MM.1S (cell line): ENCODE measurements at regions not wholly inside any gene's neighbourhood (a gene's known extent, or its start where the extent isn't known, plus 50 kb on each side); places are given as distances from the start of the nearest gene placed in this dataset.

Experiments used
- DNase-seq: peaks from one replicate; pipeline ENCODE4 v3.0.0-alpha.2; 2015
- H2AFZ ChIP-seq: fragments of 300-600 bp; sonication (generic); 2 replicates; pipeline ENCODE4 v1.6.0; 2016; ENCODE audit warnings: antibody characterized with exemption, low read length
- H3F3A ChIP-seq: fragments of 300-600 bp; sonication (generic); 2 replicates; pipeline ENCODE4 v1.6.1; 2016; ENCODE audit warnings: mild to moderate bottlenecking, antibody characterized with exemption, low read length, moderate library complexity, mixed read lengths; ENCODE audit not compliant: insufficient read depth
- H3K27ac ChIP-seq: fragments of 300-600 bp; sonication (generic); 2 replicates; pipeline ENCODE4 v1.5.1; 2016; ENCODE audit warnings: mild to moderate bottlenecking, low read length
- H3K27me3 ChIP-seq: fragments of 300-600 bp; sonication (generic); replicated peaks from 2 replicates; pipeline ENCODE4 v1.6.0; 2016; ENCODE audit warnings: low read length; ENCODE audit not compliant: insufficient read depth
- H3K36me3 ChIP-seq: fragments of 300-600 bp; sonication (generic); replicated peaks from 2 replicates; pipeline ENCODE4 v1.6.1; 2016; ENCODE audit warnings: mild to moderate bottlenecking, low read length, mixed read lengths; ENCODE audit not compliant: insufficient read depth
- H3K4me1 ChIP-seq: fragments of 300-600 bp; sonication (generic); 2 replicates; pipeline ENCODE4 v1.6.1; 2016; ENCODE audit warnings: low read length, mixed read lengths
- H3K4me2 ChIP-seq: fragments of 300-600 bp; sonication (generic); 2 replicates; pipeline ENCODE4 v1.6.0; 2016; ENCODE audit warnings: low read depth, low read length
- H3K4me3 ChIP-seq: fragments of 300-600 bp; sonication (generic); 2 replicates; pipeline ENCODE4 v1.5.1; 2016; ENCODE audit warnings: low read length, mixed read lengths
- H3K79me2 ChIP-seq: fragments of 300-600 bp; sonication (generic); 2 replicates; pipeline ENCODE4 v1.6.1; 2016; ENCODE audit warnings: mixed run types, low read length, mixed read lengths
- H3K9ac ChIP-seq: fragments of 300-600 bp; sonication (generic); 2 replicates; pipeline ENCODE4 v1.6.1; 2016; ENCODE audit warnings: low read length, mixed read lengths
- H3K9me2 ChIP-seq: fragments of 300-600 bp; sonication (generic); replicated peaks from 2 replicates; pipeline ENCODE4 v1.6.1; 2016; ENCODE audit warnings: mild to moderate bottlenecking, low read length, mixed read lengths; ENCODE audit not compliant: insufficient read depth
- H3K9me3 ChIP-seq: fragments of 300-600 bp; sonication (generic); replicated peaks from 2 replicates; pipeline ENCODE4 v1.6.1; 2016; ENCODE audit warnings: mild to moderate bottlenecking, low read length, mixed read lengths; ENCODE audit not compliant: insufficient read depth
- H4K20me1 ChIP-seq: fragments of 300-600 bp; sonication (generic); 2 replicates; pipeline ENCODE4 v1.6.1; 2016; ENCODE audit warnings: mild to moderate bottlenecking, low read length, moderate library complexity, mixed read lengths; ENCODE audit not compliant: insufficient read depth
- CTCF ChIP-seq: fragments of 300-600 bp; sonication (generic); IDR thresholded peaks from 2 replicates; pipeline ENCODE4 v1.5.1; 2016; ENCODE audit warnings: antibody characterized with exemption, low read length, mixed read lengths
- EZH2 ChIP-seq: fragments of 300-600 bp; sonication (generic); optimal IDR thresholded peaks from 2 replicates; pipeline ENCODE3; 2017; ENCODE audit warnings: low read depth, mild to moderate bottlenecking, antibody characterized with exemption, low read length, mixed read lengths
- EZH2phosphoT487 ChIP-seq: fragments of 300-600 bp; sonication (generic); IDR thresholded peaks from 2 replicates; pipeline ENCODE4 v1.6.1; 2018; ENCODE audit warnings: antibody characterized with exemption, low read length

GRCh38 chr2:220575963-220576362 lies 948.5 kb downstream of the SLC4A3 start:
- Histone ChIP-seq H3K9me3 (no peaks in the 10 kb centered on the region), H3K4me3 (no peak overlapping the region), H3F3A (no peaks in the 10 kb centered on the region), H3K27ac (no peak overlapping the region), H2AFZ (no peak overlapping the region), H3K79me2 (no peaks in the 10 kb centered on the region), H3K27me3 (no peaks in the 10 kb centered on the region), H3K4me1 (no peaks in the 10 kb centered on the region), H3K9ac (no peak overlapping the region), H3K36me3 (no peaks in the 10 kb centered on the region), H3K4me2 (no peak overlapping the region), H3K9me2 (no peaks in the 10 kb centered on the region), H4K20me1 (no peaks in the 10 kb centered on the region)
- TF ChIP-seq EZH2phosphoT487 (no peak), CTCF (no peak), EZH2 (no peak)
- no peak for DNase-seq

- no peak overlapping the region for H3K4me2 ChIP-seq
- H3K27ac ChIP-seq, result no peak overlapping the region
- H3K4me3 ChIP-seq, result no peak overlapping the region
- no peaks in the 10 kb centered on the region for H4K20me1 ChIP-seq
- no peak overlapping the region for H3K9ac ChIP-seq
- TF ChIP-seq EZH2phosphoT487, result no peak
- no peak for TF ChIP-seq CTCF
- no peak for TF ChIP-seq EZH2
- H3K36me3 ChIP-seq, result no peaks in the 10 kb centered on the region
- no peaks in the 10 kb centered on the region for H3F3A ChIP-seq
- DNase-seq, result no peak
- H3K9me3 ChIP-seq, result no peaks in the 10 kb centered on the region
- no peaks in the 10 kb centered on the region for H3K27me3 ChIP-seq
- H2AFZ ChIP-seq, result no peak overlapping the region
- H3K79me2 ChIP-seq, result no peaks in the 10 kb centered on the region
- no peaks in the 10 kb centered on the region for H3K4me1 ChIP-seq
- H3K9me2 ChIP-seq, result no peaks in the 10 kb centered on the region
Measured at GRCh38 chr2:220579452-220579851, 952.0 kb downstream of the SLC4A3 start.

- no peak for DNase-seq
- no peak overlapping the region for H3K4me3 ChIP-seq
- no peaks in the 10 kb centered on the region for H3K4me1 ChIP-seq
- no peaks in the 10 kb centered on the region for H3K9me3 ChIP-seq
- no peaks in the 10 kb centered on the region for H3K27me3 ChIP-seq
- no peaks in the 10 kb centered on the region for H3K79me2 ChIP-seq
- H2AFZ ChIP-seq, result no peak overlapping the region
- no peak overlapping the region for H3K27ac ChIP-seq
- no peak overlapping the region for H3K4me2 ChIP-seq
- no peaks in the 10 kb centered on the region for H3F3A ChIP-seq
- no peaks in the 10 kb centered on the region for H4K20me1 ChIP-seq
- H3K9me2 ChIP-seq, result no peaks in the 10 kb centered on the region
- no peaks in the 10 kb centered on the region for H3K36me3 ChIP-seq
- TF ChIP-seq CTCF (no peak), EZH2phosphoT487 (no peak), EZH2 (no peak)
- no peak overlapping the region for H3K9ac ChIP-seq
Measured at GRCh38 chr2:220580113-220580512, 952.7 kb downstream of the SLC4A3 start.

- no peaks in the 10 kb centered on the region for H3K9me3 ChIP-seq
- TF ChIP-seq EZH2 (no peak), EZH2phosphoT487 (no peak), CTCF (no peak)
- H3K4me1 ChIP-seq, result no peaks in the 10 kb centered on the region
- H3K4me3 ChIP-seq, result no peak overlapping the region
- no peak overlapping the region for H2AFZ ChIP-seq
- H3K9ac ChIP-seq, result no peak overlapping the region
- H3K4me2 ChIP-seq, result no peak overlapping the region
- no peaks in the 10 kb centered on the region for H3K27me3 ChIP-seq
- H3K27ac ChIP-seq, result no peak overlapping the region
- no peaks in the 10 kb centered on the region for H4K20me1 ChIP-seq
- H3K36me3 ChIP-seq, result no peaks in the 10 kb centered on the region
- H3K79me2 ChIP-seq, result no peaks in the 10 kb centered on the region
- no peaks in the 10 kb centered on the region for H3K9me2 ChIP-seq
- H3F3A ChIP-seq, result no peaks in the 10 kb centered on the region
- DNase-seq, result no peak
Measured at GRCh38 chr2:220583725-220584124, 956.3 kb downstream of the SLC4A3 start.
